Hematopoietic multipotent progenitor cell (in vitro differentiated cells): ENCODE measurements at regions not wholly inside any gene's neighbourhood (a gene's known extent, or its start where the extent isn't known, plus 50 kb on each side); places are given as distances from the start of the nearest gene placed in this dataset.
"Not testable (repeated sequence)": the region's sequence is repeated elsewhere in the genome, so short reads cannot be mapped to it uniquely, and the experiment has no call there.

ENCODE experiments used
- DNase-seq, 3 donors: peaks; one replicate each; pipeline ENCODE4 v3.0.0-alpha.2; 2011 to 2015; ENCODE audit warnings: low read depth in 2 of 3, low spot score in 2 of 3

- no peak for DNase-seq
Observed at GRCh38 chr2:138296365-138296764, 205.2 kb upstream of the SPOPL start.

DNA sequence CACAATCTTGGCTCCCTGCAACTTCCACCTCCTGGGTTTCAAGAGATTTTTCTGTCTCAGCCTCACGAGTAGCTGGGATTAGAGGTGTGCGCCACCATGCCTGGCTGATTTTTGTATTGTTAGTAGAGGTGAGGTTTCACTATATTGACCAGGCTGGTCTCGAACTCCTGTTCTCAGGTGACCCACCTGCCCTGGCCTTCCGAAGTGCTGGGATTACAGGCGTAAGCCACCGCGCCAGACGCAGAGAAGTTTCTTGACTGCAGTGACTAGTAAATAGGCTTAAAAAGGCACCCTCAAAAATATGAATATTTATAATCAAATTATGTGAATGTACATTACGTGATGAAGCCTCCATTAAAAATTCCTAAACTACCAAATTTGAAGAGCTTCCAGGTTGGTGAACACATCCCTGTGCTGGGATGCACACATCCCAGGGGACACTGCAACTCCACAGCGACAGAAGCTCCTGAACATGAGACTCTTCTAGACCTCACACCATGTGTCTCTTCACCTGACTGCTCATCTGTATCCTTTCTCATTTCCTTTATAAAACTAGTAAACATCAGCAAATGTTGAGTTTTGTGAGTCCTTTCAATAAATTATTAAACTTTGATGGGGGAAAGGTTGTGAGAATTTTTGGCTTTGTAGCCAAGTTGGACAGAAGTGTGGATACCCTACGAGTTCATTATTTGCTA lies 203.3 kb upstream of the SPOPL start:
- no peak for DNase-seq

DNA sequence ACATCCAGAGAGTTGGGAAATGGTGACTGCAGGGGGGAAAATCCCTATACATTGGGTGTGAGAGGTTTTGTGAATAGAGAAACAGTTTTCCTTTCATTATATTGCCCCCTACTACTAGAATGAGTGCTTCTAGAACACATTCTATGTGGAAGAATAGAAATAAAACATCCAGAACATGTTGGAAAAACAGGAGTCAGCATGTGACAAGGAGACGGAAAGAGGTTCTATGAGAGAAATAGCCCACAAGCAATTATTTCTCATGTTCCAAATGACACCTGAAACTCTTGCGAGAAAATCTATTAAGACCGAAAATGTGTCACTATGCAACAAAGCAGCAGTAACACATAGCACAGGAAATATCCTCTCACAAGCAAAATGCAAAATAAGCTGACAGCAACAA lies 202.7 kb upstream of the SPOPL start:
- DNase-seq, result no peak

- no peak for DNase-seq
Observed at GRCh38 chr2:138306626-138307025, 194.9 kb upstream of the SPOPL start.

GRCh38 chr2:138307099-138307498 lies 194.5 kb upstream of the SPOPL start:
- no peak for DNase-seq

DNA sequence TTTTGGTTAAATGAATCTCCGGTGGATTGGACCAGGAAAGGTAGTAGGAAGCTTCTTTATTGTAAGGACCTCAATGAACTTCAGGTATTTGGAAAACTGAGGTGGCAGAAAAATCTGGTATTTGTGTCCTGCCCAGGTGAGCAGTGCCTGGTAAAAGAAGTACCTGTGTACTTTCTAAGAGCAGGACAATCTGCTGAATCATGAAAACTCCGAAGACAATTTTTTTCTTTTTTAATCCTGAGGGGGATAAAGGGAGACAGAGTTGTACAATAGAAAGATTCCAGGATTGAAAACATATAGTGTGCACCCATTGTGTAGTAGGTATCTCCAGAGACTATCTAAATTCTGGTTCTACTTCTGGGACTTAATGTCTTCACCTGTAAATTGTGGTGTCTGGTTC lies 191.8 kb upstream of the SPOPL start:
- DNase-seq, result no peak

DNA sequence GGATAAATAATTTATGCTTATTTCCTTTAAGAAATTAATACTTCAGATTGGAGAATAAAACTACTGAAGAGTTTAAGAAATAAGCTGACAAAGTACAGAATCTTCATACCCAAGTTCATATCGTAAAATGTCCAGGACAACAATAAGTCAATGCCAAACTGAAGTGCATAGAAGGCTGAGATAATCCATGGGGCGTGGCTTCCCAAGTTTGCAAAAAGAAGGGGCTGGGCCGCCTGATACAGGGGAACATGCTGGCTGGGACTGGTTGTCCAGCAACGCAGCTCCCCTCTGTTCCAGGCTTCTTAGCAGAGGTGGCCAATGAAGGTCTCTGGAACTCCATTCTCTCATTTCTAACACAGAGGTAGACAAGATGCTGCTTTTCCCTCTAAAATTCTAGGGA lies 189.5 kb upstream of the SPOPL start:
- DNase-seq, result no peak

DNA sequence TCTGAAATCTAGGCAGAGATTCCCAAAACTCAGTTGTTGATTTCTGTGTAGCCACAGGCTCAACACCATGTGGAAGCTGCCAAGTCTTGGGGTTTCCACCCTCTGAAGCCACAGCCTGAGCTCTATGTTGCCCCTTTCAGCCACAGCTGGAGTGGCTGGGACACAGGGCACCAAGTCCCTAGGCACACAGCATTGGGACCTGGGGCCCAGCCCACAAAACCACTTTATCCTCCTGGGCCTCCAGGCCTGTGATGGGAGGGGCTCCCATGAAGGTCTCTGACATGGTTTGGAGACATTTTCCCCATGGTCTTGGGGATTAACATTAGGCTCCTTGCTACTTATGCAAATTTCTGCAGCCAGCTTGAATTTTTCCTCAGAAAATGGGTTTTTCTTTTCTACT lies 186.0 kb upstream of the SPOPL start:
- not testable (repeated sequence) for DNase-seq

DNA sequence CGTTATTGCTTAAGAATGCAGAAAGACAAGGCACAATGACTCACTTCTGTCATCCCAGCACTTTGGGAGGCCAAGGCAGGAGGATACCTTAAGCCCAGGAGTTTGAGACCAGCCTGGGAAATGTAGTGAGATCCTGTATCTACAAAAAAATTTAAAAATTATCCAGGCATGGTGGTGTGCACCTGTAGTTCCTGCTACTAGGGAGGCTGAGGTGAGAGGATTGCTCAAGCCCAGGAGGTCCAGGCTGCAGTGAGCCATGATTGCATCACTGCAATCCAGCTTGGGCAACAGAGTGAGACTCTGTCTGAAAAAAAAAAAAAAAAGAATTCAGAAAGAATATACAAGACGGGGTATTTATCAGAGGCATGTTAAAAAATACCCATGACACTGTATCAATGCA lies 182.0 kb upstream of the SPOPL start:
- DNase-seq, result no peak

- no peak for DNase-seq
Observed at GRCh38 chr2:138321458-138321857, 180.1 kb upstream of the SPOPL start.

GRCh38 chr2:138323382-138324067 lies 178.0 kb upstream of the SPOPL start:
- no peak for DNase-seq

DNA sequence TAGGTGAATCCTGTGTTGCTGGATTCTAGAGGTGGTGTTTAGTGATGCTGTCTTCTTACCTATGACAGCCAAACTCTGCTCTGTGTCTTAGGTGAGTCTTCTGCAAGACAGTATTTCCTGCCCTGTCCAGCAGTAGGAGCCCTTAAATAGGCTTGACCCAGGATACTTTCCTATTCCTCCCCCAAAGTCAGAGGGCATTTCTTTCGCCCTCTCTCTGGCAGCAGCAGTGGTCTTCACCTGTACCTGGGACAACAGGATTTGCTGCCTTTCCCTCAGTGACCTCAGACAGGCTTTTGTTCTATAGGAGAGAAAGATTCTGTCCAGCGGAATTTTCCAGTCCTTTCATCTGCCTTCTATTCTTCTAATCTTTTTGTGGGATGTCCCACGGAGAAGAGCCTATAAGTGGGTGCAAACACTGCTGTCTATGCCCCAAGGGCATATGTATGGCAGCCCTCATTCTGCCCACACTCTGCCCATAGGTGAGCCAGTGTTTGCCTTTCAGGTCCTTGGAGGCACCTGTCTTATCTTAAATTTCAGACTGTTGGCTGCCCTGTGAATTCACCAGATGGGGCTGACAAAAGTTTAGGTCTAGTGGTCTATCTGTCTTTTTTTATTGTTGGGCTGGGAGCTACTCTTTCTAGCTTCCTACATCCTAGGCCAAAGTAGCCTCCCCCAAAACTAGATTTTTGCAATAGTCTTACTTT lies 177.3 kb upstream of the SPOPL start:
- DNase-seq, result no peak

DNA sequence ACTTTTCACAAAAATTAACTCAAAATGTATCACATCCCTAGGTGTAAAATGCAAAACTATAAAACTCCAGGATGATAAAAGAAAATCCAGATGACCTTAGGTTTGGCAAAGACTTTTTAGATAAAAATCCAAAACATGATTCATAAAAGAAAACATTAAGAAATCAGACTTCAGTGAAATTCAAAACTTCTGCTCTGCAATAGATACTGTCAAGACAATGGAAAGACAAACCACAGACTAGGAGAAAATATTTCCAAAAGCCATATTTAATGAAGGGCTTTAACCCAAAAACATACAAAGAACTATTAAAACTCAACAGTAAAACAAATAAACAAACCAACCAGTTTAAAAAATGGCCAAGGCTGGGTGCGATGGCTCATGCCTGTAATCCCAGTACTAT lies 173.6 kb upstream of the SPOPL start:
- no peak for DNase-seq

DNA sequence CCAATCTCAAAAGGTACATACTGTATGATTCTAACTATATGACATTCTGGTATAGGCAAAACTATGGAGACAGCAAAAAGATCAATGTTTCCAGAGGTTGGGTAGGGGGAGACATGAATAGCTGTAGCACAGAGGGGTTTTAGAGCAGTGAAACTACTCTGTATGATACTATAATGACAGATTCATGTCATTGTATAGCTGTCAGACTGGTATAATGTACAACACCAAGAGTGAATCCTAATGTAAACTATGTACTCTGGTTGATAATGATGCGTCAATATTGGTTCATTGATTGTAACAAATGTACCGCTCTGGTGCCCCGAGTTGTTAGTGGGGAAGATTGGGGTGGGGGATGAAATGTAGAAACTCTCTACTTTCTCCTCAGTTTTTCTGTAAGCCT lies 172.4 kb upstream of the SPOPL start:
- no peak for DNase-seq

DNA sequence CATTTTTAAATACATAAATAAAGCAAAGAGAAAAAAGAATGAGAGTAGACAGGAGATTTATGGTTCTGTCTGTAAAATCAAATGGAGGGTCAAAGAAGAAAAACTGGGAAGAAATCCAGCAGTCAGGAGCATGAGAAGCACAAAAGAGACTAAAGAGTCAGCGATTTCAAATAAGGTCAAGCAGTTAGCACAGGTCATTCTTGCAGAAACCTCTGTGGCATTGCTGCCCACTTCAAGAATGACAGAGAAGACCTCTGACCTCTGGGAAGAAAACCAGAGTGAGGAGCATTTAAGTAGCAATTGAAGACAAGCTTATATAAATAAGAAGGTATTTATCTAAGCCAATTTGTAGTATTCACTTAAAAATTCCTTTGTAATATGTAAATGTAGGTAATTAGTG lies 172.0 kb upstream of the SPOPL start:
- no peak for DNase-seq

- DNase-seq, result no peak
Observed at GRCh38 chr2:138333121-138333520, 168.4 kb upstream of the SPOPL start.

DNA sequence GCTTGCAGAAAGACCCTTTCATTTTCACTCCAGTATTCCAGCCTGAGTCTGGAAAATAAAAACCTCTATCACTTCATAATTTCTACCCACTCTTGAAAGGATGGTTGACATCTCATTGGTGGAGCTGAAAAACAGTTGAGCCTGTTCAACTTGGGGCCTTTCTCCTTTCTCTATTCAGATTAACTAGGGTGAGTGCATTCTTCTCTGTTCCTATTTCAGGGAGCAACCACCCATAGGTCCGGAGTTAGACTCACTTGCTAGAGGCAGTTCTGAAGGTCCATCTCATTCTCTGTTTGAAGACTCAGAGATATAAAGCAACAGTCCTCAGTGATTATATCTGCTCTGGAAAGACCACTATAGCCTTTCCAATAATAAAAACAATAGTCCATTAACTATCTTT lies 167.9 kb upstream of the SPOPL start:
- no peak for DNase-seq

DNA sequence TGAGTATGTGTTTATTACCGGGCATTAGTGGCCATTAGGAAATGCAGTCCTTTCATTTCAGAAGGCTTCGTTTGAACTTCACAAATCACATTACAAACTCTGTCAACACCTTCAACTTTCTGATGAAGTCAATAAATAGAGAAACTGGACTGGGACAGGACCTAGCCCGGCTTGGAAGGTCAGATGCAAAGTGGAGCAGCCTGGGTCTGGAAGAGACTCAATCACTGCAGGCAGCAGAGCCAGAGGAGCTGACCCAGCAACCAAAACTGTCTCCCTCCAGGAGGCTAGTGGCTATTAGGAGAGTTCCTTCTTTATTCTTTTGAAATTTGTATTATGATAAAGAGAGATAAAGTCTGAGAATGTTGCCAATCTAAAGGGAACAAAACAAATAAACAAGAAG lies 167.2 kb upstream of the SPOPL start:
- DNase-seq, result no peak

DNA sequence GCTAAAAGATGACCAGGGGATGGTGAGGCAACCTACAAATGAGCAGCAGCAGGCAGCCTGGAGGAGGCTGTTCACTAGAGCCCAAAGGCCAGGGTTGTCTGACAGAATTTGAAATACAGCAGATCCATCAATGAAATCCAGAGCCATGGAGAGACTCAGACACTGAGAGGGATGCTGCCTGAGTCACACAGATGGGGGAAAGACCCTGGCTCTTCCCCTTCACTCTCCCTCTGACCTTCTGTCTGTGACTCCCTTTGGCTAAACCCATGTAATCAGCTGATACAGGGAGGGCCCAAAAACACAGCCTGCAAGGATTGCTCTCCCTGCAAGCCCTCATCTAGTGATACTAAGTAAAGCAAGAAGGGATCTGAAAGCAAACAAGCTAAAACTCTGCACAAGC lies 166.5 kb upstream of the SPOPL start:
- no peak for DNase-seq

GRCh38 chr2:138336146-138336545 lies 165.4 kb upstream of the SPOPL start:
- DNase-seq, result no peak

DNA sequence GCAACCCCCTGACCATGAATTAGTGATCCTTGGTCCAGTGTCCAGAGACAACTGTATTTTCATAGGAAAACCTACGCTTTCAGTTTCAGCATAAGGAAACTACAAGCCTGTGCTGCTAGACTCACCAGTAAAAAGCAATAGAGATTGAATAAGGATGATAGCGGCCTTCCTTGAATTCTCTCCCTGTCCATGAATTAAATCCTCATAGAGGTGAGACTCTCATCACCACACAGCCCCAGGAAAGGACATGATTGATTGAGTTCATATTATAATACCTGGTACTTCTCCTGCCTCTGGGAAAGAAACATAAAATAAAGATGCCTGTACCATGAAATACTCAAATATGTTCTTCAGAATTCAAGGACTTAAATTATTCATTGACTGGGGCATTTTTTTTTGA lies 146.3 kb upstream of the SPOPL start:
- no peak for DNase-seq

GRCh38 chr2:138356178-138356577 lies 145.4 kb upstream of the SPOPL start:
- no peak for DNase-seq
